GM19468 (cell line): ENCODE measurements at regions not wholly inside any gene's neighbourhood (a gene's known extent, or its start where the extent isn't known, plus 50 kb on each side); places are given as distances from the start of the nearest gene placed in this dataset.

Experiments
- ATAC-seq: cut with Tn5 transposase; IDR thresholded peaks from one replicate; pipeline ENCODE4 v1.9.1; 2021; ENCODE audit warnings: mild to moderate bottlenecking, moderate library complexity, moderate number of reproducible peaks; ENCODE audit not compliant: unreplicated experiment; ENCODE audit errors: extremely low read depth

DNA sequence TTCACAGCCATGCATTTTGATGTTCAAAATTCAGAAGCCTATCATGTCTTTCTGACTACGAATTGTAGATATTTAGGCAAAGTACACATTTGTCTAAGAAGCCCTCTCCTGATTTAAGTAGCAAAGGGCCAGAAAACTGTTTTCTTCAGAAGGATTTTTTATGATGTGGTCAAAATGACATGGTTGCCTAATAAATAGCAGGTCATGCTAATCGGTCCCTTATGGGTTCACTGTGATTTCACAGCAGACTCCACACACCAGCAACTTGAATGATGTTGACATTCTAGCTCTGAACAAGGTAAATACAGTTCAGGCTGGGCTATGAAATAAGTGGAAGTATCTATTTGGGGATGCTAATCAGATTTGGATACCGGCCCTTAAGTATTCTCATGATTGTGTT, 178.7 kb upstream of the DPYD start:
- ATAC-seq, result no peak

DNA sequence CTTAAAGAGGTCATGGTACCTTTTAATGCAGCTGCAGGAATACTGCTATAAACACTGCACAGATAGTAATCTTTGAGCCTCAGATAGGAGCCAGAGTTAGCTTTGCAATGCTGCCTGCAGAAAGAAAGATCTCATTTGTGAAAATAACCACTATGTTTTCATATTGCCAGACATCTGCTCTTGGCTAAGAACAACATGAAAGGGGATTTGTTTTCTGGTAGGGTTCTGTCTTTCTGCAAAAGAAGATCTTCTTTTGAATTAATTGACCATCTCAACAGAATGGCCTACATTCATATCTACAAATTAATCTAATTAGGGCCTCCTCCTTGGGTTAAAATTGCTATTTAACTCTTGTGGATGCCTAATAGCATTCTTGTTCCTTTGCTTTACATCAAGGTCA, 177.6 kb upstream of the DPYD start:
- ATAC-seq, result no peak

DNA sequence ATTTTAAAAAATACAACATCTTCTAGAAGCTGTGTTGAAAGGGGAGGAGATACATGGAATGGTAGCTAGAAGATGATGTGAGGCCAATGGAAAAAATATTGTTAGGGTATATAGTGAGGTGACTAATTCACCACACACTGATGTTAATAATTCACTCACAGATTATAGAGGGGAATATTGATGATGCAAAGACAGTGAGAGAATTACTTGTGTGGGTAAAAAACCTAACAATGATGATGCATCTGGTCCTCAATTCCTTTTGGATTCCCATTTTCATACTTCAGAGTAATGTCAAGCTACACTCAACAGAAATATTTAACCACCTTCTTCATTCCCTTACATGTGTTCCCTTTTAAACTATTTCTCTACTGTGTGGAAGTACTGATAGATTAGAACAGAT, 169.5 kb upstream of the DPYD start:
- ATAC-seq, result no peak

DNA sequence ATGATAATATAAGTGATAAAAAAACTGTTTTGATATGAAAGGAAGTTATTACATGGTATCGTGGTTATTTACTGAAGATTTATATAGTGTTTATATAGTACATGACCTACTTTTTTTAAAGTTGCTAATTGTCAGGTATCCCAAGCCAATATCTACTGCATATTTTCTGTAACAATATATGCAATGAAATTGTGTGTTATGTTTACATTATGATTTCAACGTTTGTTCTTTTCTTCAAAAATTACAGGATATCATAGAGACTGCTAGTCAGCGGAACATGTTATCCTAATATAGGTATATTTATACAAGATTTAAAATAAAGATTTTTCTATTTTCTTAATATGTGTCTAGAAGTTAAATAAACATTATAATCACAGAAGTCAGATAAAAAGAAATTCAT, 167.5 kb upstream of the DPYD start:
- no peak for ATAC-seq

DNA sequence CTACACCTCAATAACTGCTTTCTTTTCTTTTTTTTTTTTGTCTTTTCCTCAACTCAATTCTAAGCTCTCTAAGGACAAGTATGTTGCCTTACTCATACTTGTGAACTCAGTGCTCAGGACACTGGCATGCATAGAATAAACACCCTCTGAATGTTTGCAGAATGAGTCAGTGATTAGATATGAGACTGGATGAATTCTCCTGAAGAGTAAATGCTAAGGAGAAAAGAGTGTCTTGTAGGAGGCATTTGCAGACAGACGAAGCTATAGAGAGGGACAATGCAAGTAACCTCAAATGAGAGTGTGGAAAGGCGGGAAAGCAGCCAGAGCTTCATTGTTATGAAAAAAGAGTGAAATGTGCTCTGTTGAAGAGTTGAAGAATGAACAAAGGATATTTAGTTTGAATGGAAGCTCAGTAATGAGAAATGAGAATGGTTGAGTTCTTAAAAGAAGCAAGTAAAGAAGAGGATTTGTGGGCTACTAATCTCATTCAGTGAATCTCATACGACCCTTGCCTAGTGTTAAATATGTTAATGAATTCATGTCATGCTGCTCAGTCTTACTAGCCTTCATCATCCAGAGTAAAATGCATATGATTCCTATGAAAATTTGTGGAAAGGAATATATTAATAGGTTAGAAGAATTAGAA, 166.1 kb upstream of the DPYD start:
- ATAC-seq, result no peak

DNA sequence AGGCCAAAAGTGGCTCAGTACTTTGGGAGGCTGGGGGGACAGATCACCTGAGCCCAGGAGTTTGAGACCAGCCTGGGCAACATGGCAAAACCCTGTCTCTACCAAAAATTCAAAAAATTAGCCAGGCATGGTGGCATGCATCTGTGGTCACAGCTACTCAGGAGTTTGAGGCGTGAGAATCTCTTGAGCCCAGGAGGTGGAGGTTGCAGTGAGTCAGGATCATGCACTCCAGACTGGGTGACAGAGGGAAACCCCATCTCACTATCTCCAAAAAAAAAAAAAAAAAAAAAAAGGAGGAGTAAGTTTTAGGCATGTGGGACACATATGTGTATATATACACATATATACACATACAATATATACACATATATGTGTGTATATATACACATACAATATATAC, 165.3 kb upstream of the DPYD start:
- ATAC-seq, result no peak

DNA sequence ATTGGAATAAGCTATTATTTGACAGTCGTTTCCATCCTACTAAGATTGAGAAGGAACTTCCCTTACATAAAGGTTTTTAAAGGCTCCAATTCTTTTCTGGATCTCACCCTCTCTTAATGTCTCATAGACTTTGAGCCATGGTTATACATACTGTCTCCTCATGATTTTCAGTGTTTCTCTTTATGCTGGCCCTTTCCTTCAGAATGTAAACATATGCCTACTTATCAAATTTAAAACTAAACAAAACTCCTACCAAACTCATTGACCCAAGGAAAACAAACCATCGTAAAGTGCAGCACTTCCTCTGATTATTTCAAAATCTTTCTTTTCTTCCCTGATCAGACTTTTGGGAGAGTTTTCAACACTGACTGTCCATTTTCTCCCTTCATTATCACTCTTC, 163.4 kb upstream of the DPYD start:
- ATAC-seq, result no peak

DNA sequence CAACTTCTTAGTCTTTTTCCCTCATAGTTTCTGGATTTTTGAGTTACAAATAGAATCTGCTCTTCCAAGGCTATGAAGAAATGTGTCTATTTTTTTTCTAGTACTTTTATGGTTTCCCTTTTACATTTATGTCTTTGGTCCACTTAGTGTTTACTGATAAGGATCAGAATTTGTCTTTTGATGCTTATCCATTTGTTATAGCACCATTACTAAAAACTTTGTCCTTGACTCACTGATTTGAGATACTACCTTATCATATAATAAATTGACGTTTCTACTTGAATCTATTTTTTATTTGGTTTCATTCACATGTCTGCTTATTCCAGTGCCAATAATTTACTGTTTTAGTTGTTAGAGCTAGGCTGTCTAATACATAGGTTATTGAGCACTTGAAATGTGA, 161.1 kb upstream of the DPYD start:
- ATAC-seq, result no peak

DNA sequence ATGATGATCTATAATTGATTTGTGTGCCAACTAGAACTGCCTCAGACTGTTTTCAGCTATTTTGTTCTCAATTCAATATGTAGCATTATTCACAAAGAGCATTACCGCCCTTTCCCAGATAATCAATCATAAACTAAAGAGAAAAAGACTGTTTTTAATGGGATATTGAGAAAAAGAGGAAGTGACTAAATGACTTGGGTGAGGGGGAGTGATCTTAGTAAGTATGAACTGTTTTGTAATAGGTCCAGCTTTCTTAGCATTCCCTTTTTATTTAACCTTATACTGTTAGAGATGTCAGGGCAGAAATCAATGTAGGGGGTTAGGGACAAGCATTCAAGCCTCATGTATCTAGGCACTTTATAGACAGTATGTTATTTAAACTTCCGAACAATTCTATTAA, 157.8 kb upstream of the DPYD start:
- no peak for ATAC-seq

DNA sequence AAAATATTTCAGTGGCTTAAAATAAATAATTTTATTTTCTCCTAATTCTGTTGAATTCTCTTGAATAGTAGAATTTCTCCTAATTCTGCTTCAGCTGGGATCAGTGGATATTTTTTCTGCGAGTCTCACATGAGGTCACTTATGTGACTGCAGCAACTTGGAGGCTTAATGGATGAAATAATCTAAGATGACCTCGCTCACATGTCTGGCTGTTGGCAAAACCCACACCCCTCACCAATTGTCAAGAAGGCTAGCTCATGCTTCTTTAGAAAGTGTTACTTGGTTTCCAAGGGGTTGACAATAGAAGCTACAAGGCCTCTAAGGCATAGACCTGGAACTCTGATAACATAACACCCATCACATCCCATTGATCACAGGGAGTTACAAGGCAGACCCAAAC, 156.9 kb upstream of the DPYD start:
- no peak for ATAC-seq

DNA sequence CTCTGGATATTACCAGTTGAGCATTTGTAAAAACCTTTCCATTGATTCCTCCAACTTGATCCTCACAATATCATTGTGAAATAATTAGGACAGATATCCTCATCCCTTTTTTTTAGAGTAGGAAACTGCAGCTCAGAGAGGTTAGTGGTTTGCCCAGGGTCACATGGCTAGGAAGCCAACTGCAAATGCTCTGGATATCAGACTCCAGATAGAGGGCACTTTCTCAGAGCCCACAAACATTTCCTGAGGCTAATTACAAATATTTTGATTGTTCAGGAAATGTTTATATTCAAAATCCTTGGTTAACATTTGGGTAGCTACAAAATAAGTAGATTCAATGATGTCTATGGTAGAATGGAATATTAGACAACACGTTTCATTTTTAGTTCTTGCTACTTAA, 154.8 kb upstream of the DPYD start:
- ATAC-seq, result no peak

DNA sequence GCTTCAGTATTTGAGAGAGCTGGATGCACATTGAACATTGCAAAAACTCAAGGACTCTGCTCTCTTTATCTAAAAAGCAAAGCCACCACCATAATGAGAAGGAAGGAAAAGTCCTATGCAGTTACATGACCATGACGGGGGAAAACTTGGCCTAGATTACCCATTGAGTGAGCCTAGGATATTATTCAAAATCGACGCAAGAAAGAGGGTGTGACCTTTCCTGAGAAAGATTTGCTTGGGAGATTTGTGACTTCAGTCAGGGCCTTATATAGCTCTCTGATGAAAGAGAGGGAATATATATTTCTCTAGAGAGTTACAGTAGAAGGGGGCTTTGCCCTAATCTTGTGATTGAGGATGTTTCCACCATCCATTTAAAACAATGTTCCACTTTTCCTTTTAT, 153.0 kb upstream of the DPYD start:
- no peak for ATAC-seq

DNA sequence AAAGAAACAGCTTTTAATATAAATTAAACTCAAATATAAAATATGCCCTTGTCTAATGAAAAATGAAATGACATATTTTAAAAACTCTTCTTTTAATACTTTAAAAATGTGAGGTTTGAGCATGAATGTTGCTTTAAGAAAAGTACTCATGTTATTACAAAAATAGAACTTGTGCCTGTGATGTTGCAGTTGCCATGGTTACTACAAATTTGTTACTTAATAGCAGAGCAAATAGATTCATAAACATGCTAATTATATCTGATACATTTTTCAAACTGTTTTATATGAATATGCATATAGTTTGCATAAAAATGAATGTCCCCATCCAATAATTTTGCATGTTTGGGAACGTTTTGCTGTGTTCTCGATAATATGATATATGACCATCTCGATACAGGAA, 152.3 kb upstream of the DPYD start:
- ATAC-seq, result no peak

DNA sequence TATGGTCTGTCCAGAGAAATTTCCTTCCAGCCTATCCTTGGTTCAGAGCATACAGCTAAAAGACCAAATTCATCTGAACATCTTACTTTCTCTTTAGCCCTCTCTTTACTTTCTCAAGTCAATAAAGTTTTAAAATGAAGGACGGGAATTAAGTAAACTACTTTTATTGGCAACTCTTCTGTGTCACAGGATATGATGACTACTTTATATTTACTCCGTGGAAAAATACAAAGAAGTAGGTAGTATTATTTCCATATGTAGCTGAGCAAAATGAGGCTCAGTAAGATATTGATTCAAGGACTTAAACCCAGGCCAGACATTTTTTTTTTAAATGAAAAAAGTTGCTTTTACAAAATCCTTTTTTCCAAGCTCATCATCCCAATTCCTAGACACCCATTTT, 151.2 kb upstream of the DPYD start:
- no peak for ATAC-seq

DNA sequence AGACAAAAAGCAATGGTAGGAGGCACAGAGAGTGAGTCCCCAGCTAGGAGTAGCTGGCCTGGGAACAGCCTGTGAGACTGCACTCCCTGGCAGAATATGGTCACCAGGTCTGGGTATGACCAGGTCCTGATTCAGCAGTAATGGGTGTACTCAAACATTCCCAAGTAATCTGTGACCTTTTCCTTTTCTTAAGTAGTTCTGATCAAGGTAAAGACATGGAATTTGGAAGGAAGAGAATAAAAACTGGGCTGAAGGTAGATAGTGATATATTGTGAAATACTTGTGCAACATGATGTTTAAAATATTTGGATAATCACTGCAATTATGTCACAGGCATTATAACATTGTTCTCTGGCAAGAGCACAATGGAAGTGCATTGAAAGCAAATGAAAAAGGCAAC, 147.2 kb upstream of the DPYD start:
- no peak for ATAC-seq

DNA sequence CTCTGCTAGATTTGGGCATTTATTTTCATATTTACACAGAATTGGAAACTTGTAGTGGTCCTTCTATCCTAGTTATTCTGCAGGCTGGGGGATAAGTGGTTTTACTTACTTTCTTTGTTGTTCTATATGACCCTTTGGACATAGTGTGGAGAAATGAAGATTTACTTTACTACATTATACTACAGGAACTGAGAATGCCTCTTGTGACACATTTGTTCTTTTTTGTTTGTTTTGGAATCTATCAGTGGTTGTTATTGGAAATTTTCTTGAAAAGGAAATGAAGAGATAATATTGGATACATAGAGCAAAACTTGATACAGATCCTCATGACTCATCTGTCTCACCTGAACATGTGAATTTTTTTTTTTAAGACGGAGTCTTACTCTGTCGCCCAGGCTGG, 146.1 kb upstream of the DPYD start:
- no peak for ATAC-seq

DNA sequence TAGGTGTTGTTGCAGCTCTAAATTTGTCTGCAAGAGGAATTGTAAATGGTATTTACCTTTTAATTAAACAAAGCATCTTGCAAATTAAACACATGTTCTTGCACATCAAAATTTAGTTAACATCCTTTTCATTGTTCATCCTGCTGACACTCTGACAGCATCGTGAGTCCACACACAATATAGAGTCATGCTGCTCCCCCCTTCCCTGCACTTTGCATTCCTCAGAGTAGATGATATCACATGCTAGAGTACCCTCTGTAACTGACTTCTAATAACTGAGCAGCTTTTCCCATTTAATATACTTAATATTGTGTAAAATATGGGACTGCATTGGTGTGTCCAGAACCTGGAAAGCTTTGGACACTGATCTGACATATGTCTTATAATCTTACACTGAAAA, 138.8 kb upstream of the DPYD start:
- no peak for ATAC-seq

DNA sequence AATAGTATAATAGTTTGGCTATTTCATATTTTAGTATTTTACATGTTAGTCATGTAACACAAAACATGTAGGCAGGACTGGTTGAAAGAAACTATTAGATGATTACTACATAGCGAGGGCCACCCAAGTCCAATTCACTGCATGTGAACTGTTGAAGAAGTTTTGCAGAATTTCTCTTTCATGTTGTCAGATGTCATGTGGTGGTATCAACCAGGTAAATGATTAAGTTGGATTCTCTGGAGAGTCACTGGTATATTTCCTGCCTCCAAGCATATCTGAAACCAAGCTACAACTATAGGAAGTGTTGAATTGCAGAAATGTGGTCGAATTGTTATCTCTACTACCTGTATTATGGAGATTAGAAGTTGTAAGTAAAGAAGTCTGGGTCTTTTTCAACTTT, 137.8 kb upstream of the DPYD start:
- no peak for ATAC-seq

DNA sequence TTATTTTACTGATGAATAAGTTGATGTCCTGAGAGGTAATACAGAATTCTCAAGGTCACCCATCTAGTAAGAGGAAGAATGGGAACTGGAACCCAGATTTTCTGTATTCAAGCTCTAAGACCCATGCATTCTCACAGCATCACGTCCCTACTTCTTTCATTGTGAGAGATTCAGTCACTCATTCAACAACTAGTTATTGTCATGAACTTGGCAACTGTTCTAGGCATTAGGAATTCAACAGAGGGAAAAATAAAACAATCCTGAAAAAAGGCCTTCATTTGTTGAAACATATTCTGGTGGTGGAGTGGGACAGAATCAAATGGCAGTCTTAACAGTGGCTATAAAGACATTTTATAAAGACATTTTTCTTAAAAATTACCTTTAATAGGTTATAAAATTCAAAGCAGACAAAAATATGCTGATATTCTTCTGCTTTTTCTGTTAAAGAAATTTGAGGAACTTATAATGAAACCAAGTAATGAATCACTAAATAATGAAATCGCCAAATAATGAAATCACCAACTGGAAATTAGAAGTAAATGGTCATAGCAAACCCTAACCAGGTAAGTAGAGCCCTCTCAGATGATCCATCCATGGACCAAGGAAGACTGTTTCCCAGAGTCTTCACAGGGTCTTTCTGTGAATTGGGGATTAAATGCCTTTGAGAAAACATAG, 136.5 kb upstream of the DPYD start:
- ATAC-seq, result no peak

DNA sequence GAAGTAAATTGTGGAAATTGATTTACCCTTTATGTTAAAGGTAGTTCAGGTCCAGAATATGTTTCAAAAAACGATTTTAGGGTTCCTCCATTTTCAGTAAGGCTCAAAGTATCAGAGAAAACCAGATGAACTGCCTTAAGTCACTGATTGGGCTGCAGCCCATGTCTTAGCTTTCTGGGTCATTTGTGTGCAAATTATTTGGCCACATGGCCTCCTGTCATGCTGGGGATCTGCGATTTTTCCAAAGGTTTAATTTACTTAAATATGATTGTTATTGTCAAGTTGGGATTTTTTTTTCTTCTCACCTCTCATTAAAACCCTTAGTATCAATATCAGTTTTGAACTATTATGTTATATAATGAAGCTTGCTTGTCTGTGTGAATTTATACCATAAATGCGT, 135.9 kb upstream of the DPYD start:
- ATAC-seq, result no peak

DNA sequence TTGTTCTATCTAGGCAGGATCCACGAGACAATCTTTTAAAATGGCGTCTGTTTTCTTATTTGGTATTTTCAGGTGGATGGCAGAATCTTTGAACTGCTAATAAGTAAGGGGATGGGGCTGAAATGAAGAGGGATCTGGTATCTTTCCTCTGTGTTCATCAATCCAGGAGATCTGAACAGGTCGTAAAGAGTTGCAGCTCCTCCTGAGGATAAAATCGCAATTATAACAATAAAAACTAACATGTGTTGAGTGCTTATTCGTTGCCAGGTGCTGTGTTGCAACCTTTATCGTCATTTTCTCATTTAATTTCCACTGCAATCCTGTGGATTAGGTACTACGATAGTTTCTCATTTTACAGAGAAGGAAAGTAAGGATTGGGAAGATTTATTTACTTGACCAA, 134.6 kb upstream of the DPYD start:
- ATAC-seq, result no peak

DNA sequence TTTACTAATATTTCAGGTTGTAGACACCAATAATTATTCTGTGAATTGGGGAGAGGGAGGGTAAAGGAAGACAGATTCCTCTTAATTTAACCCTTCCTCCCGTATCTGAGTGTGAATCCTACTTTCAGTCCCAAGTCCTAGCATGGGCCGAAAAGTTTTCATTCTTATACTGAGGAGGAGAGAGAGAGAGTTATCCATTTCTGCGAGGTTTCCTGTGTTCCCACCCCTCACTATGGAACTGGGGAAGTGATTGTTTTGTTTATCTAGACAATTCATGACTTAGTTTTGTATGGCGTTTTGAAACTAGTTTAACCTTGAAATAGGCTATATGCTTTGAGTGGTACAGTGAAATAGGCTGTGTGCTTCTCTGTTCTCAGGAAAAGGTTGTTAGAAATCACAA, 134.0 kb upstream of the DPYD start:
- no peak for ATAC-seq

DNA sequence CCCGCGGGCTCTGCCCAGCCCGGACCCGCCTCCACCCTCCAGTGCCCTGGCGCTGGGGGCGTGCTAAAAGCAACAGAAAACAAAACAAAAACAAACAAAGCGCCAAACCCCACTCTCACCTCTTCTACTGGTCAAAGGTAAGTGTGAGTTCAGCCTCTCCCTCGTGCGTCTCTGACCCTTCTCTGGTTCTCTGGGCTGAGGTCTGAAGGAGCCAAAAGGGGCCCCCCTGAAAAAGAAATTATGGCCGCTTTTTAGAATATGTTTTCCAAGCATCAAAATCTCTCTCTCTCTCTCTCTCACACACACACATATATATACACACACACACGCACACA, 133.5 kb upstream of the DPYD start:
- ATAC-seq, result no peak
